Fibroblast of lung (primary cell): ENCODE measurements at regions not wholly inside any gene's neighbourhood (a gene's known extent, or its start where the extent isn't known, plus 50 kb on each side); places are given as distances from the start of the nearest gene placed in this dataset.

Experiments used
- CTCF ChIP-seq, 2 donors: IDR thresholded peaks in 1 of 2; conservative IDR thresholded peaks in 1 of 2; 1 replicate in 1 of 2; 2 replicates in 1 of 2; pipeline ENCODE4 v1.5.1; 2011 to 2012; ENCODE audit warnings: low read length in 2 of 2, control low read depth in 1 of 2, inconsistent platforms in 1 of 2, low read depth in 1 of 2, mild to moderate bottlenecking in 1 of 2
- EZH2 ChIP-seq: IDR thresholded peaks from 2 replicates; pipeline ENCODE4 v1.5.1; 2012; ENCODE audit warnings: low read length, control low read depth, mild to moderate bottlenecking; ENCODE audit errors: missing control alignments

DNA sequence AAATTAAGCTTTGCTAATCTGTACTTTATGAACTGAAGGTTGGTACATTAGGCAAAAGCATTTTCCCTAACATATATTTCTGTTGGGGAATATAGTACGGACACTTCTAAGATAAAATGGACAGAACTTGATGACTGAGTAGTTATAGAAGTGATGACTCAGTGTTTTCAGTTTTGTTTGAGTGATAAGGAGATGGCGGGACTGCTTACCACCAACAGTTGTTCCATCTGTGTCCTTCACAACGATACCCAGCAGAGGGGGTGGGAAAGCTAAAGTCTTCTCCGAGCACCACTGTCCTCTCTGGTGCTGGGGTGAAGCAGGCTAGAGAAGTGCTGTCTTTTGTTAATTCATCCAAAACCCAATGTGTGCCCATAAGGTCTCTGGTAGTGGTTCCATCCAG lies 195.8 kb downstream of the CD47 start:
- TF ChIP-seq EZH2, result no peak
- no peak for TF ChIP-seq CTCF (conservative IDR thresholded peaks at IDR 0.05 in 1 of 2, IDR thresholded peaks at IDR 0.05 in 1 of 2; ENCODE audit: low read depth in 1 of 2, low read length in 2 of 2)
